GM12801 (cell line): ENCODE measurements at regions not wholly inside any gene's neighbourhood (a gene's known extent, or its start where the extent isn't known, plus 50 kb on each side); places are given as distances from the start of the nearest gene placed in this dataset.

Experiments used
- CTCF ChIP-seq: IDR thresholded peaks from one replicate; pipeline ENCODE4 v1.5.1; 2011; ENCODE audit warnings: control low read depth; ENCODE audit not compliant: insufficient read length; ENCODE audit errors: extremely low read depth

- no peak for TF ChIP-seq CTCF
Observed at GRCh38 chr7:119436882-119437281, 836.1 kb upstream of the KCND2 start.

GRCh38 chr7:119438315-119438714, 834.7 kb upstream of the KCND2 start:
- no peak for TF ChIP-seq CTCF

GRCh38 chr7:119439192-119439591, 833.8 kb upstream of the KCND2 start:
- TF ChIP-seq CTCF, result no peak

GRCh38 chr7:119452401-119452800, 820.6 kb upstream of the KCND2 start:
- TF ChIP-seq CTCF, result no peak

GRCh38 chr7:119465798-119466305, 807.1 kb upstream of the KCND2 start:
- no peak for TF ChIP-seq CTCF

- no peak for TF ChIP-seq CTCF
Observed at GRCh38 chr7:119472408-119473038, 800.5 kb upstream of the KCND2 start.

- TF ChIP-seq CTCF, result no peak
Observed at GRCh38 chr7:119482209-119482608, 790.8 kb upstream of the KCND2 start.

GRCh38 chr7:119482671-119483070, 790.3 kb upstream of the KCND2 start:
- no peak for TF ChIP-seq CTCF
